ENCODE measurements at regions not wholly inside any gene's neighbourhood (a gene's known extent, or its start where the extent isn't known, plus 50 kb on each side); places are given as distances from the start of the nearest gene placed in this dataset.

GRCh38 chr17:31786796-31787481 lies 72.1 kb downstream of the COPRS start:
- TF ChIP-seq CTCF (IDR thresholded peaks at IDR 0.05) (no peak), POLR2A (IDR thresholded peaks at IDR 0.05) (no peak)
